ENCODE measurements at regions not wholly inside any gene's neighbourhood (a gene's known extent, or its start where the extent isn't known, plus 50 kb on each side); places are given as distances from the start of the nearest gene placed in this dataset.

DNA sequence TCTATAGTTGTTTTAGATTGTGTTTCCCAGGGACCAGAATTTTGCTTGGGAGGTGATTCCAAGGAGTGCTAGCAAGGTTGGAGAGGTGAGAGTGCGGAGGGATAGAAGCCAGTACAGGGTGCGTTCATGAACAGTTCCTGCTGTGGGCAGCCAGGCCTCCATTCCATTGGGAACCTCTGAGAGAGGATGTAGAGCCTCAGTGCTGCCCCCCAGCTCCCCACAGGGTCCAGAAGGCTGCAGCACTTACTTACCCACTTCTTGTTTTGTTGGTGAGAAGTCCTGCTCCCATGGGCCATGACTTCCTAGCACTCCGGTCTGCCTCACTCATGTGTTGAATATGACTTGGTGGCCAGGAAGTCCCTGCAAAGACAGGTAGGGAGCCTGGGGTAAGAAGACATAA lies 128.2 kb upstream of the GAS1 start:
- Histone ChIP-seq H3K27ac (no peak overlapping the region), H3K9me3 (ENCODE audit: low read depth) (no peaks in the 10 kb centered on the region), H3K4me1 (ENCODE audit: low read depth) (peaks cover 3% of the 10 kb centered on the region), H3K4me3 (no peak overlapping the region), H3K36me3 (no peaks in the 10 kb centered on the region), H3K27me3 (no peaks in the 10 kb centered on the region)
- DNase-seq (ENCODE audit: low read depth in 1 of 2, low spot score in 1 of 2): no peak
- TF ChIP-seq, protein P1, sequence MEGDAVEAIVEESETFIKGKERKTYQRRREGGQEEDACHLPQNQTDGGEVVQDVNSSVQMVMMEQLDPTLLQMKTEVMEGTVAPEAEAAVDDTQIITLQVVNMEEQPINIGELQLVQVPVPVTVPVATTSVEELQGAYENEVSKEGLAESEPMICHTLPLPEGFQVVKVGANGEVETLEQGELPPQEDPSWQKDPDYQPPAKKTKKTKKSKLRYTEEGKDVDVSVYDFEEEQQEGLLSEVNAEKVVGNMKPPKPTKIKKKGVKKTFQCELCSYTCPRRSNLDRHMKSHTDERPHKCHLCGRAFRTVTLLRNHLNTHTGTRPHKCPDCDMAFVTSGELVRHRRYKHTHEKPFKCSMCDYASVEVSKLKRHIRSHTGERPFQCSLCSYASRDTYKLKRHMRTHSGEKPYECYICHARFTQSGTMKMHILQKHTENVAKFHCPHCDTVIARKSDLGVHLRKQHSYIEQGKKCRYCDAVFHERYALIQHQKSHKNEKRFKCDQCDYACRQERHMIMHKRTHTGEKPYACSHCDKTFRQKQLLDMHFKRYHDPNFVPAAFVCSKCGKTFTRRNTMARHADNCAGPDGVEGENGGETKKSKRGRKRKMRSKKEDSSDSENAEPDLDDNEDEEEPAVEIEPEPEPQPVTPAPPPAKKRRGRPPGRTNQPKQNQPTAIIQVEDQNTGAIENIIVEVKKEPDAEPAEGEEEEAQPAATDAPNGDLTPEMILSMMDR (IDR thresholded peaks at IDR 0.05; ENCODE audit: low read depth, low read length): no peak

DNA sequence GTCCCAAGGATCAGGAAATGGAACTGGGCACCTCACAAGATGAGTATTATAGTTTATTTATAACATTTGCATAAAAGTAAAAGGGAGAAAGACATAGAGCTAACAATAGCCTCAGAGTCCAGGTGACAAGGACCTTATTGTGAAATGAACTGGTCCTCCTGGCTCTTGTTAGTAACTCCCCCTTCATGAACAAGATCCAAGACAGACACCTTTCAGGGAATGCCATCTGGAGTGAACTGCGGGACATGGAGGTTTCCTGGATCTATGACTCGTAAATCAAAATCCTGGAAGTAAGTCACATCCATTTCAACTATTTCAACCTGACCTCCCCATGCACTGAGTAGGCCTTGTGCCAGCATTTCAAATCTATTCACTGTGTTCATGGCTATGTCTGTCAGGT lies 129.5 kb upstream of the GAS1 start:
- peaks cover 6% of the 10 kb centered on the region for H3K4me1 ChIP-seq (ENCODE audit: low read depth)
- H3K4me3 ChIP-seq: no peak overlapping the region
- H3K27me3 ChIP-seq: no peaks in the 10 kb centered on the region
- no peak overlapping the region for H3K27ac ChIP-seq
- DNase-seq (ENCODE audit: low read depth in 1 of 2, low spot score in 1 of 2): peak in 1 of 2 donors; percentile 33
- no peaks in the 10 kb centered on the region for H3K9me3 ChIP-seq (ENCODE audit: low read depth)
- no peaks in the 10 kb centered on the region for H3K36me3 ChIP-seq
- TF ChIP-seq, protein P1 (IDR thresholded peaks at IDR 0.05; ENCODE audit: low read depth, low read length): no peak

DNA sequence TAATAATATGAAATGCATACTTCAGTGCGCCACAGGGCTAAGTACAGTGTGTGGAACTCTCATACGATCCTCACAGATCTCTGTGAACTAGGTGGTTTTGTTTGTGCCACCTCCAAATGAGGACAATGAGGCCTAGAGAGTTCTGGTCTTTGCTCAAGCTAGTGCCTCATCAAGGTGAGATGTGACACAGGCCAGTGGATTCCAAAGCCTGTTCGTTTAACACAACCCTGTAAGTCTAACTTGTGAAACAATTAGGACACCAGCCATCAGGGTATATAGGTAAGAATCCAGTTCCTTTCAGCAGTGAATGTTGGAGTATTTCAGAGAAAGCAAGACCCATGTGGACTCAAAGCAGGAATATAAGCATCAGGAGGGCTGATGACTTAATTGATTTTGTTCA lies 130.7 kb upstream of the GAS1 start:
- Histone ChIP-seq H3K9me3 (ENCODE audit: low read depth) (no peaks in the 10 kb centered on the region), H3K4me3 (no peak overlapping the region), H3K27me3 (no peaks in the 10 kb centered on the region), H3K4me1 (ENCODE audit: low read depth) (peaks cover 6% of the 10 kb centered on the region), H3K27ac (no peak overlapping the region), H3K36me3 (no peaks in the 10 kb centered on the region)
- TF ChIP-seq, protein P1 (IDR thresholded peaks at IDR 0.05; ENCODE audit: low read depth, low read length): no peak
- no peak for DNase-seq (ENCODE audit: low read depth in 1 of 2, low spot score in 1 of 2)

DNA sequence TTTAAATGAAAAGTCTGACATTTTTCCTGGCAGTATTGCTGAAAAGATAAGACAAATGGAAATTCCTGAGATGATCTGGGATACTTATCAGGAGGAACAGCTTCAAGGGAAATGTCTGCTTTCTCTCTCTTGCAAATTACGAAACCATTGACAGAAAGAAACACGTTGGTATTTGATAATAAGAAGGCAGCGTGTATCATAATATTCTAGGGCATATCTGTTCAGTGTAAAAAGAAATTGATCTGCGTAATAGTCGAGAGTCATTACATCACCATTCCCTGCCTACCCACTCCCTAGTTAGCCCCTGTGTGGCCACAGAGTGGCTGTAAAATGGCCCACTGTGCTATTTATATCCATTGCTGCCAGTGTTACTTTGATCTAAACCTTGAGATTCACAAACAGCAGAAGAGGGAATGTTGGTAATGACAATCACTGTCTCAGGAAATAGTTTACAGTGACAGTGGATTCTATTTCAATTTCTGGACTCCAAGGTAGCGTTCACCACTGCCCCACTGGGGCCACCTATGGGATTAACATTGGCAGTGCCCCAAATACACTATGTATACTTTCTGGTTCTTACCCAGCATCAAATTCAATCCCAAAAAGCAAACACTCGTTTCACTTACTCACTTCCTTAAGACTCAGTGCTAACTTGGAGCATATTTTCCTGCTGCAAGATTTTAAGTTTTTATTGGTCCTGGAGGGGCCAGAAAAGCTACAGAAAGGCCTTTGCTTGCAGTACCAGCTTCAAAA lies 133.4 kb upstream of the GAS1 start:
- H3K27ac ChIP-seq: peak overlapping the region; percentile 9
- no peaks in the 10 kb centered on the region for H3K36me3 ChIP-seq
- no peaks in the 10 kb centered on the region for H3K9me3 ChIP-seq (ENCODE audit: low read depth)
- H3K4me3 ChIP-seq: no peak overlapping the region
- peak; percentile 26 to 92 for DNase-seq (ENCODE audit: low read depth in 1 of 2, low spot score in 1 of 2)
- H3K27me3 ChIP-seq: no peaks in the 10 kb centered on the region
- H3K4me1 ChIP-seq (ENCODE audit: low read depth): peaks cover 6% of the 10 kb centered on the region
- TF ChIP-seq, protein P1 (IDR thresholded peaks at IDR 0.05; ENCODE audit: low read depth, low read length): peak; percentile 48

DNA sequence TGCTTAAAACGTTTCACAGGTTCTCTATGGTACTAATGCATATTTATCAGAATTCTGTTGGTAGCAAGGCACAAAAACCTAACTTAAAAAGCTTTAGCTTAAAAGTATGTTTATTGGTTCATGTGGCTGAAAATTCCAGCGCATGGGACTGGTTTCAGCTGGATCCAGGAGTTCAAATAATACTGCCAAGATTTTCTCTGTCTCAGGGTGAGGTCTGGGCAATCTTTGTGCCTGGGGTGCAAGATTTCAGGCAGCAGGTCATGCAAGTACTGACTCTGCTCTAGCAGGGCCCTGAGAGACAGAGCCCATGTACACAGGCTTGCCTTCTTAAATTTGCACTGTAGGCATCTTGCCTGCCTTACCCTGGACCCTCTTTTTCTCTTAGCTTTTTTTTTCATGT lies 134.2 kb upstream of the GAS1 start:
- Histone ChIP-seq H3K27ac (no peak overlapping the region), H3K4me3 (no peak overlapping the region), H3K9me3 (ENCODE audit: low read depth) (no peaks in the 10 kb centered on the region), H3K4me1 (ENCODE audit: low read depth) (peaks cover 6% of the 10 kb centered on the region), H3K36me3 (no peaks in the 10 kb centered on the region), H3K27me3 (no peaks in the 10 kb centered on the region)
- DNase-seq (ENCODE audit: low read depth in 1 of 2, low spot score in 1 of 2): peak in 1 of 2 donors; percentile 40
- TF ChIP-seq, protein P1 (IDR thresholded peaks at IDR 0.05; ENCODE audit: low read depth, low read length): no peak

Data from cardiac muscle cell (in vitro differentiated cells and primary cell).